HG03039 (cell line): ENCODE measurements at regions not wholly inside any gene's neighbourhood (a gene's known extent, or its start where the extent isn't known, plus 50 kb on each side); places are given as distances from the start of the nearest gene placed in this dataset.

Source experiments
- ATAC-seq: cut with Tn5 transposase; IDR thresholded peaks from one replicate; pipeline ENCODE4 v1.9.1; 2021; ENCODE audit warnings: mild to moderate bottlenecking, moderate library complexity; ENCODE audit not compliant: unreplicated experiment

GRCh38 chrX:38856670-38857265, 55.5 kb downstream of the MID1IP1 start:
- ATAC-seq: no peak

- ATAC-seq: no peak
Measured at GRCh38 chrX:38857736-38858523, 56.7 kb downstream of the MID1IP1 start.

GRCh38 chrX:38859602-38860001, 58.3 kb downstream of the MID1IP1 start:
- no peak for ATAC-seq

- no peak for ATAC-seq
Measured at GRCh38 chrX:38860106-38861013, 59.1 kb downstream of the MID1IP1 start.

GRCh38 chrX:38861489-38861888, 60.2 kb downstream of the MID1IP1 start:
- ATAC-seq: no peak

- no peak for ATAC-seq
Measured at GRCh38 chrX:38862100-38862499, 60.8 kb downstream of the MID1IP1 start.

GRCh38 chrX:38864165-38864564, 62.9 kb downstream of the MID1IP1 start:
- ATAC-seq: no peak

GRCh38 chrX:38868321-38868720, 67.1 kb downstream of the MID1IP1 start:
- no peak for ATAC-seq

GRCh38 chrX:38868941-38869401, 67.7 kb downstream of the MID1IP1 start:
- no peak for ATAC-seq

- ATAC-seq: no peak
Measured at GRCh38 chrX:38870361-38870895, 69.2 kb downstream of the MID1IP1 start.

GRCh38 chrX:38871129-38872029, 70.1 kb downstream of the MID1IP1 start:
- no peak for ATAC-seq

- ATAC-seq: no peak
Measured at GRCh38 chrX:38877366-38877765, 76.1 kb downstream of the MID1IP1 start.

- no peak for ATAC-seq
Measured at GRCh38 chrX:38878641-38879340, 77.5 kb downstream of the MID1IP1 start.

- peak; percentile 37 for ATAC-seq
Measured at GRCh38 chrX:38879631-38880220, 78.5 kb downstream of the MID1IP1 start.

- no peak for ATAC-seq
Measured at GRCh38 chrX:38880296-38880854, 79.1 kb downstream of the MID1IP1 start.

- ATAC-seq: no peak
Measured at GRCh38 chrX:38881066-38881465, 79.8 kb downstream of the MID1IP1 start.

- no peak for ATAC-seq
Measured at GRCh38 chrX:38881727-38882126, 80.5 kb downstream of the MID1IP1 start.

GRCh38 chrX:38882894-38883626, 81.8 kb downstream of the MID1IP1 start:
- no peak for ATAC-seq
